T-helper 17 cell (primary cell): ENCODE measurements at regions not wholly inside any gene's neighbourhood (a gene's known extent, or its start where the extent isn't known, plus 50 kb on each side); places are given as distances from the start of the nearest gene placed in this dataset.

ENCODE experiments used
- ATAC-seq: fragments of 150-1000 bp; cut with Tn5 transposase; 2 replicates; pipeline ENCODE4 v1.10.0; 2021; ENCODE audit warnings: mild to moderate bottlenecking, moderate library complexity
- DNase-seq, 3 donors: peaks; one replicate each; pipeline versions ENCODE4 v3.0.0 to v3.0.0-alpha.2; 2020 to 2021
- H3K9me3 ChIP-seq: one replicate; pipeline ENCODE4 v1.7.0; 2013; ENCODE audit warnings: low read length, mild to moderate bottlenecking; ENCODE audit not compliant: control insufficient read depth, poor library complexity, severe bottlenecking
- H3K27ac Mint-ChIP-seq: one replicate; pipeline ENCODE4 v1.8.0; 2022; ENCODE audit warnings: mild to moderate bottlenecking, moderate library complexity, mixed read lengths
- H3K27me3 Mint-ChIP-seq: one replicate; pipeline ENCODE4 v1.8.0; 2022; ENCODE audit warnings: mixed read lengths
- H3K36me3 Mint-ChIP-seq: one replicate; pipeline ENCODE4 v1.8.0; 2022; ENCODE audit warnings: low read depth, mixed read lengths
- H3K4me1 Mint-ChIP-seq: one replicate; pipeline ENCODE4 v1.8.0; 2022; ENCODE audit warnings: mild to moderate bottlenecking, mixed read lengths
- H3K4me3 Mint-ChIP-seq: one replicate; pipeline ENCODE4 v1.8.0; 2022; ENCODE audit warnings: mild to moderate bottlenecking, moderate library complexity, mixed read lengths

DNA sequence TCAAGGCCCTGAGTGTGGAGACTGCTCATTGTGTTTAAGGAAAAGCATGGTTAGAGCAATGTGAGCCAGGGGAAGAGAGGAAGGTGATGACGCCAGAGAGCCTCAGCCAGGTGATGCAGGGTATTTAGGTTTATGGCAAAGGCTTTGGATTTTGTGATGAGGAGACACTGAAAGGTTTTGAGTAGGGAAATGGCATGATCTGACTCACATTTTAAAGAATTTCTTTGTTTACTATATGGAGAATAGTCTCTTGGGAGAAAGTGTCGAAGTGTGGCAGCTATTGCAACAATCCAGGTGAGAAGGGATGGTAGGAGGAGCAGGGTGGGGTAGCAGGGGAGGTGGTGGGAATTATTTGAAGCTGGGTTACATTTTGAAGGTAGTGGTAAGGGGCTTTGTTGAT lies 293.4 kb upstream of the IGFBP7 start:
- Mint-ChIP-seq H3K27ac (no peak overlapping the region), H3K4me1 (no peaks in the 10 kb centered on the region), H3K36me3 (no peaks in the 10 kb centered on the region), H3K4me3 (no peak overlapping the region), H3K27me3 (no peaks in the 10 kb centered on the region)
- DNase-seq, result no peak
- H3K9me3 ChIP-seq, result no peaks in the 10 kb centered on the region
- no peak for ATAC-seq

DNA sequence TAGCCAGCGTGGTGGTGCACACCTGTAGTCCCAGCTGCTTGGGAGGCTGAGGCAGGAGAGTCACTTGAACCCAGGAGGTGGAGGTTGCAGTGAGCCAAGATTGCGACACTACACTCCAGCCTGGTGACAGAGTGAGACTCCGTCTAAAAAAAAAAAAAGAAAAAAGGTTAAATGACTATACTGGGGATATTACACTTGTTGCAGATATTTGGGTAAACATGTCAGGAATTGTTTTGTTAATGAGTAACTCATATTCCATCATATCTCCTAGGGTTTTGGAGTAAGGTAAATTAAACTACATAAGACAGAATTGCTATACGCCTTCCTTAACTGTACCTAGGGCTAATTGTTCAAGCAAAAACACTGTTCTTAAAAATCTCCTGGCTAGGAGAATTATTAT lies 291.4 kb upstream of the IGFBP7 start:
- no peaks in the 10 kb centered on the region for H3K36me3 Mint-ChIP-seq
- no peaks in the 10 kb centered on the region for H3K9me3 ChIP-seq
- H3K27ac Mint-ChIP-seq, result no peak overlapping the region
- H3K4me1 Mint-ChIP-seq, result no peaks in the 10 kb centered on the region
- DNase-seq (no peak), ATAC-seq (no peak)
- H3K4me3 Mint-ChIP-seq, result no peak overlapping the region
- no peaks in the 10 kb centered on the region for H3K27me3 Mint-ChIP-seq

DNA sequence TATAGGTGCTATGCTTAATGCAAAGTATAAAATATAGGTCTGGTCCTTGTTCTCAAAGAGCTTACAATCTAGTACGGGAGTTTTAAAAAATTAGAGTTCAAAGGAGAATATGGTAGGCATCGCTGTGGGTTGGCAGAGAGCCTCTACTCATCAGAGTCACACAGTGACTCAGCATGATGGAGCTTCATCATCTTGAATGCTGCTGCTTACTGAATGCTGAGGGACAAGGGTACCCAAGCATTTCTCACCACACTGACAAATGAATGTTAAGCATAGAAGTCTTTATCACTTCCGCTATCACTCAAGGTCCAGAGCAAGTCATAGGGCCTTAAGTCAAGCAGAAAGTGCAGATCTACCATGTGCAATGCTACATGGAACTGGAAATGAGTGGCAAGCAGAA lies 268.6 kb upstream of the IGFBP7 start:
- H3K36me3 Mint-ChIP-seq, result no peaks in the 10 kb centered on the region
- H3K4me1 Mint-ChIP-seq, result no peaks in the 10 kb centered on the region
- no peak for ATAC-seq
- no peak overlapping the region for H3K27ac Mint-ChIP-seq
- no peaks in the 10 kb centered on the region for H3K27me3 Mint-ChIP-seq
- H3K4me3 Mint-ChIP-seq, result no peak overlapping the region
- H3K9me3 ChIP-seq, result no peaks in the 10 kb centered on the region
- no peak for DNase-seq

DNA sequence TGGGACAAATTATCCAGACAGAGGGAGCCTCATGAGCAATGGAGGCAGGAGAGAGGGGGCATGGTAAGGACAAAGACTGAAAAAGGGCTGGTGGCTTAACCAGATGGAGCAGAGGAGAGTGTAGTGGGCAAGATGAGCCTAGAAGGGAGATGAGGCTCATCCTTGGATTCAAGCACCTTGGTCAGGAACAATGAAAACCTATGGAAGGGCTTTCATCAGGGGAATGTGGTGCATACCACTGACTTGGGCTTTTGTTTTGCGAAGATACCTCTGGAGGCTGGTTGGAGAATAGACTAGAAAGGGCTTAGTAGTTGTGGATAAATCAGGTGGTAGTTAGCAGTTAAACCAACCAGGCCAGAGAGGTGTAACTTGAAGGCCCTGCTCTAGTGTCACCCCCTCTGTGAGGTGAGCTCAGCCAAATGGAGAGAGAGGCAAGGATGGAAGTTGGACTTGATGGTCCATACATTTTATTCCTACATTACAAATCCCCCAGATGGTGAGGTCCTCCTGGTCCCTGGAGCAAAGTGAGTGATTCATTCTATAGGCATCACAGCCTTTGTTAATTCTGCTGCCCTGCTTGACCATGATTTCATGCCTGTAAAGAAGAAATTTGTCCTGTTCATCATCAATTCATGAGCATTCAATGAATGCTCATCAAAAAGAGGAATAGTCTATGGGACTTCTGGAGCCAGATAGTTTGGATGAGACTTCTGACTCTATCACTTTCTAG lies 264.8 kb upstream of the IGFBP7 start:
- DNase-seq (no peak), ATAC-seq (no peak)
- Mint-ChIP-seq H3K4me3 (no peak overlapping the region), H3K36me3 (no peaks in the 10 kb centered on the region), H3K4me1 (no peaks in the 10 kb centered on the region), H3K27me3 (no peaks in the 10 kb centered on the region), H3K27ac (no peak overlapping the region)
- H3K9me3 ChIP-seq, result no peaks in the 10 kb centered on the region

DNA sequence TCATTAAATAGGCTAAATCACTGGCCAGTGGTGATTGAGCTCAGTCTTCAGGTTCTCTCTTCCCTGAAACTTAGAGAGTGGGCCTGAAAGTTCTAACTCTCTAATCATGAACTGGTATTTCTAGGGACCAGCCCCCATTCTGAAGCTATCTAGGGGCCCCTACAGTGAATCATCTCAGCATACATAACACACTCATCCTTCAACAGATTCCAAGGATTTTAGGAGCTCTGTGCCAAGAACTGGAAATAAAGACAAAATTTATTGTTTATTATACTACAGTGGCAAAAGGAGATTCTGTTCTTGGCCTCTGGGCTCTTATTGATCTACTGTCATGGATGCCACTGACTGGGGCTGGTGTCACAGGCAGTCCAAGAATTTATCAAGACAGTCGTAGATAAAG lies 263.8 kb upstream of the IGFBP7 start:
- H3K27ac Mint-ChIP-seq, result no peak overlapping the region
- H3K9me3 ChIP-seq, result no peaks in the 10 kb centered on the region
- H3K27me3 Mint-ChIP-seq, result no peaks in the 10 kb centered on the region
- no peaks in the 10 kb centered on the region for H3K4me1 Mint-ChIP-seq
- no peak for DNase-seq
- no peaks in the 10 kb centered on the region for H3K36me3 Mint-ChIP-seq
- no peak for ATAC-seq
- no peak overlapping the region for H3K4me3 Mint-ChIP-seq

DNA sequence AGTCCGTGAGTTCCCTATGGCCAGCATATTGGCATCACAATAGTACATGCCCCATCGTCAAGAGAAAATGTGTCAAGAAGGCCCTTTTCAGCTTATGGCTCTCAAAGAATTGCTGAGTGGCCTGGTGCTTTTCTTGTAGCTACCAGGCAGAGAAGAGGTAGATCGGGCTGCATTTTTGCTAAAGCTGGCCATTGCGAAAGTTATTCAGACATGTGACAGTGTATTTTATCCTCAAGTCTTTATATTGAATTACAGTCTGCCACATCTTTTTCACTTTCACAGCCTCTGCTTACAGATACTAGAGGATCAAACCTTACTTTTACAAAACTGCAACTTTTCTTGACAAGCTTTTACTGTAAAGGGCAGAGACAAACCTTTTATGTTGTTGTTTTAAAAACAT lies 261.5 kb upstream of the IGFBP7 start:
- DNase-seq, result no peak
- H3K27me3 Mint-ChIP-seq, result no peaks in the 10 kb centered on the region
- no peaks in the 10 kb centered on the region for H3K9me3 ChIP-seq
- no peak overlapping the region for H3K27ac Mint-ChIP-seq
- no peak overlapping the region for H3K4me3 Mint-ChIP-seq
- H3K4me1 Mint-ChIP-seq, result no peaks in the 10 kb centered on the region
- no peak for ATAC-seq
- H3K36me3 Mint-ChIP-seq, result no peaks in the 10 kb centered on the region

DNA sequence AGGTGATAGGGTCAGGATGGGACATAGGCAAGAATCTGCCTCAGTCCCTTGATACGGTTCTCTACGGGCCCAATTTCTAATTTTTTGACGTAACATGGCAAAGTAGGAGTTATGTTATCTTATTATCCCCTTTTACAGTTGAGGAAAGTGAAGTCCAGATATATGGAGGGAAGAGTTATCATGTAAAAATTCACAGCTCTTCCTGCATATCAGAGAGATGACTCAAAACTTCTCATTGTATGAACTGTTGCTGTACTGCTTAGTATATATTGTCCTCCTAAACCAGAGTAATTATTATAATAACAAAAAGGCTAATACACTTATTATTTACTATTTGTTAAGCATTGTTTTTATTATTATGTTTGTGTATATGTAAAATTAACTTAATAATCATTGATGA lies 260.5 kb upstream of the IGFBP7 start:
- Mint-ChIP-seq H3K36me3 (no peaks in the 10 kb centered on the region), H3K4me1 (no peaks in the 10 kb centered on the region), H3K27me3 (no peaks in the 10 kb centered on the region), H3K27ac (no peak overlapping the region), H3K4me3 (no peak overlapping the region)
- DNase-seq (no peak), ATAC-seq (no peak)
- no peaks in the 10 kb centered on the region for H3K9me3 ChIP-seq

DNA sequence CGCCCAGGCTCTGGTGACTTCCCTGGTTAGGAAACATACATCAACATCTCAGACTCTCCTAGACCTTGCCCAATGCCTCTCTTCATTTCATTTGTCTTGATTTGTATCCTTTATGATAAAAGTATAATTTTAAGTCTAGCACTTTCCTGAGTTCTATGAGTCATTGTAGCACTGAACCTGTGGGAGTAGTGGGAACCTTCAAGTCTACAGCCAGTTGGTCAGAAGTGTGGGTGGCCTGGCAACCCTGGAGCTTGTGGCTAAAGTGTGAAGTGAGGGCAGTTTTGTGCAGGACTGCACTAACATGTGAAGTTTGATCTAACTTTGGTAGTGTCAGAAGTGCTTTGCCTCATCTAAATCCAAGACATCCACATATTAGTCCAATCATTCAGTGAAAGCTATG lies 259.3 kb upstream of the IGFBP7 start:
- DNase-seq, result no peak
- ATAC-seq, result no peak
- H3K36me3 Mint-ChIP-seq, result no peaks in the 10 kb centered on the region
- no peaks in the 10 kb centered on the region for H3K27me3 Mint-ChIP-seq
- H3K4me3 Mint-ChIP-seq, result no peak overlapping the region
- H3K27ac Mint-ChIP-seq, result no peak overlapping the region
- H3K4me1 Mint-ChIP-seq, result no peaks in the 10 kb centered on the region
- H3K9me3 ChIP-seq, result no peaks in the 10 kb centered on the region

DNA sequence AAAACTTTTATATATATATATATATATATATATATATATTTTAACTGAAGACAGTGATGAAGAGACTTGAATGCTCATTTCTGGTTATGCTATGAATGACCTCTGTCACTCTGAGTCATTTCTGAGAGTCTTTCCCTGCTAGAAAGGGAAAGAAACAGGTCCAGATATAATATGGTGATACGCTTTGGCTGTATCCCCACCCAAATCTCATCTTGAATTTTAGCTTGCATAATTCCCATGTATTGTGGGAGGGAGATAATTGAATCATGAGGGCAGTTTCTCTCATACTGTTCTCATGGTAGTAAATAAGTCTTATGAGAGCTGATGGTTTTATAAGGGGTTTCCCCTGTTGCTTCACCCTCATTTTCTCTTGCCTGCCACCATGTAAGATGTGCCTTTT lies 254.1 kb upstream of the IGFBP7 start:
- H3K9me3 ChIP-seq, result no peaks in the 10 kb centered on the region
- DNase-seq (no peak), ATAC-seq (no peak)
- H3K4me3 Mint-ChIP-seq, result no peak overlapping the region
- no peaks in the 10 kb centered on the region for H3K4me1 Mint-ChIP-seq
- H3K36me3 Mint-ChIP-seq, result no peaks in the 10 kb centered on the region
- H3K27ac Mint-ChIP-seq, result no peak overlapping the region
- no peaks in the 10 kb centered on the region for H3K27me3 Mint-ChIP-seq

DNA sequence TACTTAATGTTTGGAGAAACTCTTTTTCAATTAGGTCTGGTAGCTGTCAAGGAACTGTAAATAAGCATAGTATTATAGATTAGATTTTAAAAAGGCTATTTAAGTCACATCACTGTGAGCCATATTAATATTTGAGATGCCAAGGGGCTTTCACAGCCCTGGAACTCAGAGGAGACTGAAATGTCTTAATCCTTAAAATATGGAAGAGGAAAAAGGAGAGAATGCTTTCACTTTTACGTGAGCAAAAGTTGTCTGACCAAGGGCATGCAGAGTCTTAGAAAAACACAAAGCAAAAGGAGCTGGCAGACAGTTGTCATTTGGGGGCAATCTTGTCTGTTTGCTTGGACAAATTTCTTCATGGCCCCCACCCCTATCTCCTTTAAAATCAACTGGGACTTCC lies 253.2 kb upstream of the IGFBP7 start:
- no peak overlapping the region for H3K4me3 Mint-ChIP-seq
- ATAC-seq (no peak), DNase-seq (no peak)
- no peaks in the 10 kb centered on the region for H3K36me3 Mint-ChIP-seq
- no peaks in the 10 kb centered on the region for H3K9me3 ChIP-seq
- H3K27ac Mint-ChIP-seq, result no peak overlapping the region
- no peaks in the 10 kb centered on the region for H3K4me1 Mint-ChIP-seq
- no peaks in the 10 kb centered on the region for H3K27me3 Mint-ChIP-seq

DNA sequence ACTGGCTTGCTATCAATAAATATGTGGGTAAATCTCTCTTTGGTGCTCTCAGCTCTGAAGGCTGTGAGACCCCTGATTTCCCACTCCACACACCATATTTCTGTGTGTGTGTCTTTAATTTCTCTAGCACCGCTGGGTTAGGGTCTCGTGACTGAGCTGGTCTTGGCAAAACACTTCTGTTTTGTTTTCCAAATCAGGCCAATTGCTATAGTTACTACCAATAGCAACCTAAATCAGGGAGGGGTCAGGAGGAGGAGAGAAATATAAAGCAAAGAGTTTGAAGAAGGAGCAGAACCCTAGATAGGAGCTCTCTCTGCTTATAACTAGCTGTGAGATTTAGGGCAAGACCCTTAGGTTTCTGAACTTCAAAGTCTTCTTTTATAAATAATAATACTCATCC lies 250.5 kb upstream of the IGFBP7 start:
- H3K9me3 ChIP-seq, result no peaks in the 10 kb centered on the region
- ATAC-seq, result no peak
- no peaks in the 10 kb centered on the region for H3K36me3 Mint-ChIP-seq
- no peak overlapping the region for H3K4me3 Mint-ChIP-seq
- no peaks in the 10 kb centered on the region for H3K4me1 Mint-ChIP-seq
- no peaks in the 10 kb centered on the region for H3K27me3 Mint-ChIP-seq
- H3K27ac Mint-ChIP-seq, result no peak overlapping the region
- DNase-seq, result no peak

DNA sequence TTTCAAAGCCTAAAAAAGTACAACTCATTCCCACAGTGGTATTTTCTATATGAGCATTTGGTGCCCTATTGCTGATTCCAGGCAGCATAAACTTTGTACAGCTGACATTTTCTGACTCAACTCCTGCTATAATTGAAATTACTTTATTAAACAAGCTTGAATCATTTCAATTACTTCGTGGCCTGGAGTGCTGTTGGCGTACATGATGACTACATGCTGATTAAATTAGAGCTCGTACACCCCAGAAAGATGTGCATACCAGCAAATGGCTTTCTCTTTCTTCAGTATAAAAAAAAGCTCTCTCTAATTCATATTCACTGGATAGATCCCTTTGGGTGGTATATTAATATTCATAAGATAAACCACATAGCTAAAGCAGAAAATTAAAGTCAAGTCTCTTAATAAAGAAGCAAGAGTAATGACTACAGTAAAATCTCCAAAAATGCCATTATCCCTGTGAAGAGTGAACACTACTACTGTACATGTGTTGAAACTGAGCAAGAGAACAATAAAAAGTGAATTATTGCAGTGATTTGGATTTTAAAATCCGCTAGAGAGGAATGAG lies 245.0 kb upstream of the IGFBP7 start:
- Mint-ChIP-seq H3K4me1 (no peaks in the 10 kb centered on the region), H3K36me3 (no peaks in the 10 kb centered on the region), H3K27ac (no peak overlapping the region), H3K4me3 (no peak overlapping the region), H3K27me3 (peaks cover 7% of the 10 kb centered on the region)
- DNase-seq (no peak), ATAC-seq (no peak)
- no peaks in the 10 kb centered on the region for H3K9me3 ChIP-seq

DNA sequence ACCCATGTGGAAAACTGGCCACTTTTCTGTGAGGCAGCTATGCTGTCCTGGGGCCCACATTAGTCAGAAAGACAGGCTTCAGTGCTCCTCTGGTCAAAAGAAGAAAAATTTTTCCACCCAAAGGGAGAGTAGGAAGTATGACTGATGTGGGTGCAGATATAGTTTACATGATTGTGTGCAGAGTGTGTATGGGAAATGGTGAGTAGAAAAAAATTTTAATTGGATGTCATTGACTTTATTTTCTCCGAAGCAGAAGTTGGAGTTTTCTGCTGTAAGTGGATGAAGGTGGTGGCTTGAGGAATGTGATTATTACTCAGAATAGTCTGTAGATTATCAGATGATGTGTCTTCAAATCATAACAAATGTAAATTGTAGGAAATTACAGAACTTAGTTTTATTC lies 241.5 kb upstream of the IGFBP7 start:
- H3K4me3 Mint-ChIP-seq, result no peak overlapping the region
- ATAC-seq, result no peak
- H3K27ac Mint-ChIP-seq, result no peak overlapping the region
- DNase-seq, result no peak
- H3K4me1 Mint-ChIP-seq, result no peaks in the 10 kb centered on the region
- H3K27me3 Mint-ChIP-seq, result peaks cover 7% of the 10 kb centered on the region
- H3K9me3 ChIP-seq, result no peaks in the 10 kb centered on the region
- H3K36me3 Mint-ChIP-seq, result no peaks in the 10 kb centered on the region

DNA sequence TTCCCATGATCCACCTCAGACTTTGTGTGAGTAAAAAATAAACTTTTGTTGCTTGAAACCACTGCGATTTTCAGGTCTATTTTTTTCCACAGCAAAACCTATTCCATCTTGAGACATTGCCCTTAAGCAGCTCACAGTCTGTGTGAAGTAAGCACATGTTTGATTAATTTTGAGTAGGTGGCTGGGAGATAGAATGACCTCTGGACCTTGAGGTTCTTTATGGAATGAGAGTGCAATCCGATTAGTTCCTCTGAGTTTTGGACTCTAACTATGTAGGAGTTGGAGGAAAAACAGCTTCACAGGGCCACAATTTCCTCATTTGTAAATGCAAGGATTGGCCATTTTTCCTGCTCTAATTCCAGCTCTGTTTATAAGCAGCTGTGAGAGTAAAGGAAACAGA lies 234.1 kb upstream of the IGFBP7 start:
- no peak for DNase-seq
- no peaks in the 10 kb centered on the region for H3K4me1 Mint-ChIP-seq
- ATAC-seq, result no peak
- no peaks in the 10 kb centered on the region for H3K27me3 Mint-ChIP-seq
- H3K4me3 Mint-ChIP-seq, result no peak overlapping the region
- no peaks in the 10 kb centered on the region for H3K9me3 ChIP-seq
- no peak overlapping the region for H3K27ac Mint-ChIP-seq
- no peaks in the 10 kb centered on the region for H3K36me3 Mint-ChIP-seq
